NCI-H82 (cell line): ENCODE measurements at regions not wholly inside any gene's neighbourhood (a gene's known extent, or its start where the extent isn't known, plus 50 kb on each side); places are given as distances from the start of the nearest gene placed in this dataset.
"Not testable (repeated sequence)": the region's sequence is repeated elsewhere in the genome, so short reads cannot be mapped to it uniquely, and the experiment has no call there.

Experiments used
- DNase-seq: peaks from one replicate; lab custom pipeline; 2025; lab: John Stamatoyannopoulos, UW

- no peak for DNase-seq
Measured at GRCh38 chr5:6321078-6321477, 57.3 kb downstream of the MED10 start.

GRCh38 chr5:6319116-6319515 is 59.2 kb downstream of the MED10 start:
- no peak for DNase-seq

- DNase-seq, result no peak
Measured at GRCh38 chr5:6317116-6317798, 61.1 kb downstream of the MED10 start.

DNA sequence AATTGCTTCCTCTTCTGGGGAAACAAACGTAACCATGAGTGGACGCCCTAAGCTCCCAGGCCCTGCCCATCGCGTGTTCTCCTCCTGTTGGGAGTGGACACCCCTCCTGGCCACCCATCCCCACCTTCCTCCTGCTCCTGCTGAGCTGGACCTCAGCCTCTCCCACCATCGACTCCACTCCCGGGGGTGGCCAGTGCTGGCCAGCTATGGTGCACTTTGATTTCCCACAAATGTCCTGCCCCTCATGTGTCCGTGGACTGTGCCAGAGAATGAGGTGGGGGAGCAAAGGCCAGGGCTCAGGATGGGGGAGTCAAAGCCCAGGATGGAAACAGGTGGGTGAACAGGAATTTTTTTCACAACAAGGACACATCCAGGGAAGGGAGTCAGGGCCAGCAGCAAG is 62.8 kb downstream of the MED10 start:
- DNase-seq, result no peak

DNA sequence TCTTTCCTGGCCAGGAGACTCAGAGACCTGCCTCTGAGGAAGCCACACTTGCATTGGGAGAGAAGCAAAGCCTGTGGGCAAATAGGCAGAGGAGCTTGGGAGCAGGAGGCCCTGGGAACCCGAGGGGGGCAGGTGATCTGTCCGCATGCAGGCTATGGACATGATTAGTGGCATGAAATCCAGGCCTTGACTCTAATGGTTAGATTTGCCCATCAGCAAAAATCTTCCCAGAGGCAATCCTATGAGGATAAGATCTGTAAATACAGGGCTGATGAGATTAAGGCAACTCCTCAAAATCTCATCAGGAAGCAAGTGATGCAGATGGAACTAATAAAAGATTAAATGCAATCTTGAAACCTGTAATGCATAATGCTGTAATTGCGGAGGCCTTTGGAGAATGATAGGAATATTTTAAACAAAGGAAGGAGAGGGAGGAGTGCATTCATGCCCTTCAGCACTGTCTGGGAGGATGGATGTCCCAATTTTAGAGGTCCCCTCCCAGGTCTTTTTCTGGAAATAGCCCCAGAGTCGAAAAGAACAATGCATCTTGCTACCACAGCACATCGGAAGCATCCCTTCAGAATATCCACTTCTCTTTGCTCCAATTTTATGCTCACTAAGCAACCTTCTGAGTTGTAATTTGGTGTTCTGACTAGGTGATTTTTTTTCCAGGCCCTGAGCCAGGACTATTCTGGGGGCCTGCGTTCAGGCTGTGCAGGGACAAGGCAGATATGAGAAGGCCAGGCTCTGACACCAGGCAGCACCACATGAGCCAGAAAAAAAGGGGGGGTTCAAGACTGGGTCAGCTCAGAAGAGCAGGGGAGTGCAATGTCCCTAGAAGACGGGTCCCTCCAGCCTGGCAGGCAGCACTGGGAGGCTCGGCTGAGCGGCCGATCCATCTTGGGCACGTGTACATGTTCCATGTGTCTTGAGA is 66.5 kb downstream of the MED10 start:
- peak; percentile 83 for DNase-seq

DNA sequence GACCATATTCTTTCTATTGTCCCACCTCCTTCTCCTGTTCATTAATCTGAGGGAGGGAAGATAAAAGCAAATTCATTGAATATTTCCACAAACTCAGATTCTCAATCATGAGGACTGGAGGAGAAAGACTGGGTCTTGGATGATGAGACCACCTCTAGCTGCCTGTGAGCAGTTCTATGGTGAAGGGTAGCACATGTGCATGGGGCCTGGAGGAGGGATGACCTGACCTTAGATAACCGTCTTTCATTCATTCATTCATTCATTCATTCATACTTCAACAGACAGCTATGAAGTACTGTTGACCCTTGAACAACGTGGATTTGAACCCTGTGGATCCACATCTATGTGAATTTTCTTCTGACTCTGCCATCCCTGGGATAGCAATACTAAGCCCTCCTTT is 68.4 kb downstream of the MED10 start:
- no peak for DNase-seq

DNA sequence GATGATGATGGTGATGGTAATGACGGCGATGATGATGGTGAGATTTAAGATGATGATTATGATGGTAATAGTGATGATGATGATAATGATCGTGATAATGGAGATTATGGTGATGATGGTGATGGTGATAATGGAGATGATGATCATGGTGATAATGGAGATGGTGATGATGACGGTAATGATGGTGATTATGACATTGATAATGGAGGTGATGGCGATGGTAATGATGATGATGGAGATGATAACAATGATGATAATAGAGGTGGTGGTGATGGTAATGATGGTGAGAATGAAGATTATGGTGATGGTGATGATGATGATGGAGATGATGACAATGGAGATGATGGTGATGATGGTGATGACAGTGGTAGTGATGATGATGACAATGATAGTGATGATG is 69.7 kb downstream of the MED10 start:
- no peak for DNase-seq

GRCh38 chr5:6307304-6307703 is 71.0 kb downstream of the MED10 start:
- DNase-seq, result peak; percentile 12

GRCh38 chr5:6305853-6306252 is 72.5 kb downstream of the MED10 start:
- no peak for DNase-seq

DNA sequence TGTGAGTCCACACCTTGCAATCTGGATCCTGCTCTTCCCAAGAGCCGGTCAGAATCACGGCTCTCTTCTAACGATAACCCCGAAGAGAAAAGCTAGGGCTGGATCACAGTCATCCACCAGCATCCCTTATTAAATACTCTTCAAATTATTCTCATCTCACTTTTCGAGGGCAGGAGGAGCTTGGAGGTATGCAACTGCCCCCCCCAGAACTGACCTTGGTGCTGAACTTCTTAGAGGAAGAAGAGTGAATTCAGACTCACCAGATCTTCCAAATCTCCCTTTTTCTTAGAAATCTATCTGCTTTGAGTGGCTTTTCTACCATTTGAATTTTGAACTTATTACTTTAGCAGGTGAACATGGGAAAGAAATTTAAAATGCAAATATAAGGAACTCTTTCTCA is 75.7 kb downstream of the MED10 start:
- peak; percentile 70 for DNase-seq

DNA sequence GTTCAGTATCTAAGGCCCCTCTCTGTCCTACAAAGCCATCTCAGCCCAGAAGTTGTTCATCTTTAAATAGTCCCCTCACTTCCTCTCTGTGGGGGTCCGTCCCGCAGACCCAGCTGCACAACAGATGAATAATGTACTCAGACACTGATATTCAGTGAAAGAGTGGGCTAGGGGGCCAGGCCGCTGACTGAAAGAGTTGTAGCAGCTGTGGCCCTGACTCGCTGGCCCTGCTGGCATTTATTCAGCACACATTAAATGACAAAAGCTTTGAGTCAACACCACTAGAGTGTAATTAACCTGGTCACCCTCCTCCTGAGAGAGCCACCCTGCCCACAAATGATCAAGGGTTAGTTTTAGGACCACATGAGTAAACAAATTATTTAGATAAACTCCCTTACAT is 76.3 kb downstream of the MED10 start:
- peak; percentile 70 for DNase-seq

DNA sequence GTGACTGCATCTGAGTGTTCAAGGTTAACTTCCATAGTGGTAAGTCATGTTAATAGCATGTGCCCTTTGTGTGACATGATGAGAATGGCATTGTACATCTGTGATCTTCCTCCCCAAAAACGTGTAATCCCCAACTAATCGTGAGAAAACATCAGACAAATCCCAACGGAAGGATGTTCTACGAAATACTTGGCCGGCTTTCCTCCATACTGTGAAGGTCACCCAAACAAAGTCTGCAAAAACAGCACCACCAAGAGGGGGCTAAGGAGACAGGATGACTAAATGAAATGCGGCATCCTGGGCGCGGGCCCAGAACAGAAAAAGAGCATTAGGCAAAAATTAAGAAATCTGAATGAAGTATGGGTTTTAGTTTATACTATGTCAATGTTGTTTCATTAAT is 81.8 kb downstream of the MED10 start:
- DNase-seq, result no peak

GRCh38 chr5:6291961-6292360 is 86.4 kb downstream of the MED10 start:
- peak; percentile 79 for DNase-seq

DNA sequence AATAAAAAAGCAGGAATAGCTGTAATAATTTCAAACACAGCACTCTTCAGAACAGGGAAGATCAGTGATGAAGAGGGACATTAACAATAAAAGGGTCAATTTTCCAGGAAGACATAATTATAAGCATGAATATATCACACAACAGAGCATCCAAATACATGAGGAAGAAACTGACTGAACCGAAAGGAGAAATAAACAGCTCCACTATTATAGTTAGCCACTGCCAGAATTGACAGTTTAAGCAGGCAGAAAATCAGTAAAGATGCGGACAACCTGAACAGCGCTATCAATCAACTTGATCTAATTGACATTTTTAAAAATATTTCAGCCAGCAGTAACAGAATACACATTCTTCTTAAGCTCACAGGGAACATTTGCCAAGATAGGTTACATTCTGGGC is 89.1 kb downstream of the MED10 start:
- DNase-seq, result no peak

GRCh38 chr5:6287176-6287575 is 91.2 kb downstream of the MED10 start:
- no peak for DNase-seq

- no peak for DNase-seq
Measured at GRCh38 chr5:6286404-6286803, 91.9 kb downstream of the MED10 start.

DNA sequence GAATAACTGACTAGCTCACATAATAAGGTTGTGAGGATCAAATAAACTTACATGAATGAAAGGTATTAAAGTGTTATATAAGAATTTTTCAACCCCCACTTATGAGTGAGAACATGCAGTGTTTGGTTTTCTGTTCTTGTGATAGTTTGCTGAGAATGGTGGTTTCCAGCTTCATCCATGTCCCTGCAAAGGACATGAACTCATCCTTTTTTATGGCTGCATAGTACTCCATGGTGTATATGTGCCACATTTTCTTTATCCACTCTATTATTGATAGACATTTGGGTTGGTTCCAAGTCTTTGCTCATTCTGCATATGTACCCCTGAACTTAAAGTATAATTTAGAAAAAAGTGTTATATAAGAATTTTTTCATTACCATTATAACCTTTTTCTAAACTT is 93.9 kb downstream of the MED10 start:
- not testable (repeated sequence) for DNase-seq

GRCh38 chr5:6282352-6282751 is 96.0 kb downstream of the MED10 start:
- no peak for DNase-seq

- no peak for DNase-seq
Measured at GRCh38 chr5:6281818-6282217, 96.5 kb downstream of the MED10 start.

GRCh38 chr5:6280425-6281100 is 97.8 kb downstream of the MED10 start:
- no peak for DNase-seq

DNA sequence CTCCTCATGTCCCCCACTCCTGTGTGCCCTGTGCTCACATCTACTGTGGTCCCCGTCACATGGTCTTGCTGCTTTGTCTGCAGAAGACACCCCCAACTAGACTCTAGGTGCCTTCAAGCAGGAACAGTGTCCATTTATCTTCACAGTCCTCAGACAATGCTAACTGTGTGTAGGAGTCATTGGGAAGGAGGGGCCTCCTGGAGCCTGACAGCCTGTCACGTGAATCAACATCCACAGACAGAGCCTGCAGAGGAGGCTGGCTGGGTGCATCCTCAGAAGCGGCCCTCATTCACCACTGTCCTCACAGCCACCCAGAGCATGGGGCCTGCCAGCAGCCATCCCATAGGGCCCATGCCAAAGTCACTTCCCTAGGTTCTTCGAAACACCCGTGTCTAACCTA is 98.7 kb downstream of the MED10 start:
- no peak for DNase-seq

- DNase-seq, result no peak
Measured at GRCh38 chr5:6274846-6275543, 103.4 kb downstream of the MED10 start.
